ENCODE measurements at regions not wholly inside any gene's neighbourhood (a gene's known extent, or its start where the extent isn't known, plus 50 kb on each side); places are given as distances from the start of the nearest gene placed in this dataset.

DNA sequence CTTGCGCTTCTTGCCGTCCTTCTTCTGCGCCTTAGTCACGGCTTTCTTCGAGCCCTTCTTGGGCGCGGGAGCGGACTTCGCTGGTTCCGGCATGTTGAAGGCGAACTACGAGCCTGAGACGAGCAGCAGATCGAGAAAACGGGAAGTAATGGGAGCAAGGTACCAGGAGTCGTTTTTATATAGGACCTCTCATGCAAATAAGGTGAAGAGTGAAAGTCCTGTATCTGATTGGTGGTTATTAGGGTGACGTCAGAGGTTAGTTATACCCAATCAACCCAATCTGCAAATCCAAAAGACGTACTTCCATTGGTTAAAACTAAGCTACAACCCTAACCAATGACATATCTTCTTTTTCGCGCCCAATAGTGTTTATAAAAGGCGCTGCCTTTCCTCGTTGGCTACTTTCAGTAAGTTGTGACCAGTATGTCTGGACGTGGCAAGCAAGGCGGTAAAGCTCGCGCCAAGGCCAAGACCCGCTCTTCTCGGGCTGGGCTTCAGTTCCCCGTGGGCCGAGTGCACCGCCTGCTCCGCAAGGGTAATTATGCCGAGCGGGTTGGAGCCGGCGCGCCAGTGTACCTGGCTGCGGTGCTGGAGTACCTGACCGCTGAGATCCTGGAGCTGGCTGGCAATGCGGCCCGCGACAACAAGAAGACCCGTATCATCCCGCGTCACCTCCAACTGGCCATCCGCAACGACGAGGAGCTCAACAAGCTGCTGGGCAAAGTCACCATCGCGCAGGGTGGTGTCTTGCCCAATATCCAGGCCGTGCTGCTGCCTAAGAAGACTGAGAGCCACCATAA, 100.6 kb upstream of the PRSS16 start:
- peak; percentile 92 for TF ChIP-seq POLR2A (IDR thresholded peaks at IDR 0.05; ENCODE audit: low read depth, low read length)
- peak; percentile 88 for TF ChIP-seq POLR2AphosphoS5 (IDR thresholded peaks at IDR 0.05; ENCODE audit: low read depth, low read length)

Measured in GM12892 (cell line).